Putamen (tissue), 1 donor: ENCODE measurements at regions not wholly inside any gene's neighbourhood (a gene's known extent, or its start where the extent isn't known, plus 50 kb on each side); places are given as distances from the start of the nearest gene placed in this dataset.

Experiments used
- DNase-seq: peaks from one replicate; pipeline ENCODE4 v3.0.0-alpha.2; 2016; ENCODE audit warnings: low spot score

DNA sequence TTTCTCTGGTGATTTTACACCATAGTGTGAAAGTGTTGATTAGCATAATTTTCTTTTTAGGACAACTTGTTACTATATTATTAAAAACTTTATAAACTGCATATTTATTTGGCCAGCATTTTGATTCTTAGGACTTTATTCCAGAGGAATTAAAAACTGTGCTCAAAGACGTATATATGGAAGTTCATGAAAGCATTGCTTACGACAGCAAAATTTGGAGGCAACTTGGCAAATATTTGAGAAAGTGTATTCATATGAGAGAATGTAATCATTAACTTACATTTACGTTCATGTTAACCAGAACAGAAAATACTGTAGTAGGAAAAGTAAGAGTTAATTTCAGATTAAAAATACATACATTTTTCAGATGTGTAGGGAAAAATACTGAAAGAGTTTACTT is 203.1 kb downstream of the JCAD start:
- DNase-seq, result no peak

DNA sequence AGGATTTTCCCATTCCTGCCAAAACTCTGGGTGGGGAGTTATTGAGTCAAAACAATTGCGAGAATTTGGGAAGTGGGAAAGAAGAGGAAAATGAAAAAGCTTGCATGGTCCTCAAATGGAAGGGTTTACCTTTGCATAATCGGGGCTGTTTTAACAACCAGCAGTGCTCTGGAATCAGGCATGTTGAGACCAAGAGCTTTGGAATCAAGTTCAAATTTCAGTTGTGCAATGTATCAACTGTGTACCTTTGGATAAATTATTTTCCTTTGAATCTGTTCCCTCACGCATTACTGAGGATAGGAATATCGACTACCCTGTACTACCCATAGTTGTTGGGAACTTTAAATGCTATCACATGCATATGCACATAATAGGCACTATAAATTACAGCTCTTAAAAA is 205.5 kb downstream of the JCAD start:
- DNase-seq, result no peak

DNA sequence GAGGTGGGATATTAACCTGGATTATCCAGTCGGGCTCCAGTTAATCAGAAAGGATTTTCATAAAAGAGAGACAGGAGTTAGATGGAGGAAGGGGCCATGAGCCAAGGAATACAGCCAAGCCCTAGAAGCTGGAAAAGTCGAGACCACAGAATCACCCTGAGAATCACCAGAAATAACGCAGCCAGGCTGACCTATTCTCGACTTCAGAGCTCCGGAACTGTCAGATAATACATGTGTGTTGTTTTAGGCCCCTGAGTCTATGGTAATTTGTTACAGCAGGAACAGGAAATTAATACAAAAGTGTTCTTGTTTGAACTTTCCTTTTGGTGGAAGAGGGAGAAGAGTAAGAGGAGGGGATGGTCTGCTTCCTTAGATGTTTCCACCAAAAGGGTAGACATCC is 208.1 kb downstream of the JCAD start:
- no peak for DNase-seq

DNA sequence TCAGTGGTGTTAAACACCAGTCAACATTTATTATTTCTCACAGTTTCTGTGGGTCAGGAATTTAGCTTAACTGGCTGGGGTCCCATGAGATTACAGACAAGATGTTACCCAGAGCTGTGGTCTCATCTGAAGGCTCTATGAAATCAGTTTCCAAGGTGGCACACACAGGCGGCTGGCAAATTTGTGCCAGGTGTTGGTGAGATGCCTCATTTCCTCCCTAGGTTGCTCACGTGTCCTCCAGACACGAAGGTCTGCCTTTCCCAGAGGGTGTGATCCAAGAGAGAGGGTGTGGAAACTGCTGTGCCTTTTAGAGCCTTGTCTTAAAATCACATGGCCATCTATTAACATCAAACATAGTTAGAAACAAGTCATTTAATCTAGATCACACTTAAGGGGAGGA is 209.0 kb downstream of the JCAD start:
- DNase-seq, result no peak

DNA sequence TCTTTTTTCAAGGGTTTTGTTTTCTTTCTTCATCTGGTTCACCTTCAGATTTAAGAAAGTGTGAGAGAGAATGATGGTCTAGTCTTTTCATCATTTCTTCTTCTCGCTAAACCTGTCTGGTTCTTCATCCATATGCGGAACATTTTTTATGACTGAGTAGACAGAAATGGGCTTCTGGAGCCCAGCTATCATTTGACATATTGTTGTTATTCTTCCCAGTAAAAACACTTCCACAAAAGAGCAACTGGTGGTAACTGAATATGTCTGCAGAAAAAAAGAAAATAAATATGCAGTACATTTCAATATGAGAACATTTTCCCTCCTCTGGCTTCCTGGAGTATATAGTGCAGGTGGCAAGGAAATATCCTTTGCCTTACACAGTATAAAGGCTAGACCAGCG is 209.5 kb downstream of the JCAD start:
- DNase-seq, result no peak

DNA sequence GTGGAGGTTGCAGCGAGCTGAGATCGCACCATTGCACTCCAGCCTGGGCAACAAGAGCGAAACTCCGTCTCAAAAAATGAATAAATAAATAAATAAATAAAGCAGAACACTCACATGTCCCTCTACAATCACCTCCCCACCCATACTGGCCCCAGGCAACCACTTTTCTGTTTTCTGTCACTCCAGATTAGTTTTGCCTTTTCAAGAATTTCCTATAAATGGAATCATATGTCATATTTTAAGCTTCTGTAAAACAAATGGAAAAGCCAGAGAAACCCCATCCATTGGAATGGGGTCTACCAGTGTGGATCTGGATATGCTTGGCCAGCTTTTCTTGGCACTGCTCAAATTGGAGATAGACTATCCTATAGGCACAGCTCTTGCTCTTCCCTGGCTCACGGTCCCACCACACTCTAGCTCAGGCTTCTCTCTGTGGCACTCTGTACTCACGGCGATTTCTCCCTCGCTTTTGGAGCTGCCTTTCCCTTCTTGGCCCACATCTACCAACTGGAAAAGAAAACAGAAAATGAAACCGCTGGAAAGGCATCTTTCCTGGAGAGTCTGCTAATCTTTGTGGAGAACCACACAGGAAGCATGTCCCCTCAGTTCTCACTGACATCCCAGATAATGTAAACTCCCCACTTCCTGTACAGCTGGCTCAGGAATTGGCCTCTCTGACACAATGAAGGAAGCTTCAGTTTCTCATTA is 210.1 kb downstream of the JCAD start:
- DNase-seq, result no peak

DNA sequence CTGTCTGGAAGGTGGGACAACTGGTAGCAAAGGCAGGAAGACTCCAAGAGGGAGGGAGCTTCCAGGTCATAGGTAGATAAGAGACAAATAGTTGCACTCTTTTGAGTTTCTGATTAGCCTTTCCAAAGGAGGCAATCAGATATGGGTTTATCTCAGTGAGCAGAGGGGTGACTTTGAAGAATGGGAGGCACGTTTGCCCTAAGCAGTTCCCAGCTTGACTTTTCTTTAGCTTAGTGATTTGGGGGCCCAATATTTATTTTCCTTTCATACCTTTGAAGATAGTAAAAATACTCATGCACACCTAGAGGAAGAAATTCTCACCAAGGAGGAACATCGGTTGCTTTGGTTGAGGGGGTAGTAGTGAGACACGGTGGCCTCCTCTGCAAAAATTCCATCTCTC is 212.1 kb upstream of the SVIL start:
- no peak for DNase-seq

DNA sequence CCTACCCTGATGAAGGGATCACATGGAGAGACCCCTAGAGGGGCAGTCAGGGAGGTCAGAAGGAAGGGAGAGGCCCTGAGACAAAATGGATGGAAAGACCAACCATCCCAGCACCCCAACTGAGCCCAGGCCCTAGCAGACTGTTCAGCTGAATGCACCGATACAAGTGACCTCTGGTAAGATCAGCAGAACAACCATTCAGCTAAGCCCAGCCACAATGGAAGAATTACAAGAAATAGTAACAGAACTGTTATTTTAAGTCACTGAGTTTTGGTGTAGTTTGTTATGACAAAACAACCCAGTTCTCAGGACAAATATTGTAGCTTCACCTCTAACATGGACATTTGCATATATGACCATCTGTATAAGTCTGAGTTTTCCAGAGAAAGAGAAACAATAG is 210.4 kb upstream of the SVIL start:
- no peak for DNase-seq

DNA sequence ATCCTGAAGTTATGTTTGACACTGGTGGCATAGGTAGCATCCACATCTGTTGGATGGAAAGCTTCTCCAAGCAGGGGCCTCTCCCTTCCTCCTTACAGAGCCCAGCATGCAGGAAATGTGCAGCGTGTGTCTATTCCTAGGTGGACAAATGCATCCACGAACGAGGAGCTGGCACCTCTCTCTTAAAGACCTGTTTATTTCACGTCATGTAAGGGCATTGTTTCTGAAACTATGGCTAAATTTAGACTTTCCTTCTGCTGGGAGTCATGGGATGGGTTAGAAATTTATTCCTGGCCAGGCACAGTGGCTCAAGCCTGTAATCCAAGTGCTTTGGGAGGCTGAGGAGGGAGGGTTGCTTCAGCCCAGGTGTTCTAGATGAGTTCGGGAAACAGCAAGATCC is 208.4 kb upstream of the SVIL start:
- DNase-seq, result no peak

DNA sequence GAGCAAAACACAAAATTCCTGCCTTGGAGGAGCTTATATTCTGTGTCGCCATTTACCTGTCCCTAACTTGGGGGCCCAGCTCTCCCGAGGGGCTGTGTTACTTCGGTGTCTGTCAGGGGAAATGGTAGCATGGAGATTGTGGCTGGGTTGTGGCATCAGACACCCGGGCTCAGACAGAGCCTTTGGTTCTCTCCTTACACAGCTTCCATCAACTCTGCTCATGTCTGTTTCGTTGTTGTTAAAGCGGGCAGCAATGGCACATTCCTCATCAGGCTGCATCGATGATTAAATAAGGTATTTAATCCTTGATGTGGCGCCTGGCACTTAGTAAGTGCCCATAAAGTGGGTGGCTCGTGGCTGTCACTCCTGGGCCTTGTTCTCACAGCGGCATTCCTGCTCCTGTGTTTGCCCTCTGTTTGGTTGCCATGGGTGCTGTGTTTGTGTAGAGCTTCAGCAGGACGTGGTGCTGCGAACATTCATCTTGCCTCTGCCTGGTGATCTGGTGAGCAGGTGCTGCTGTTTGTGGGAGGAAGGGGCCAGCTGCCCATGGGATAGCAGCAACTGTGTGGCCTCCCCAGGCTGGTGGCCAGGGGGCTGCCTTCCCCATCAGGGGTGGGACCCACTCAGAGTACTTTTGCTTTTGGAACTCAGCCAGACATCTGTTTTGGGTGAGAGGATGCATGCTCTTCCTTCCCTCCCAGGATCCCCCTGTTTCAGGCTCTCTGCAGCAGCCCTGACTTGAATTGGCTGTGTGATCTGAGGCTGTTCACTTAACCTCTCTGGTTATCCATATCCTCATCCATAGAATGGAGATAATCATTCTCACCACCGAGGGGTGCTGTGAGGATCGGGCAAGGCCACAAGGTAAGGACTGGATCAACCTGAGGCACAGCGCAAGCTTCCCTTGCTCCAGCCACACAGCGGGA is 207.2 kb upstream of the SVIL start:
- DNase-seq, result no peak

DNA sequence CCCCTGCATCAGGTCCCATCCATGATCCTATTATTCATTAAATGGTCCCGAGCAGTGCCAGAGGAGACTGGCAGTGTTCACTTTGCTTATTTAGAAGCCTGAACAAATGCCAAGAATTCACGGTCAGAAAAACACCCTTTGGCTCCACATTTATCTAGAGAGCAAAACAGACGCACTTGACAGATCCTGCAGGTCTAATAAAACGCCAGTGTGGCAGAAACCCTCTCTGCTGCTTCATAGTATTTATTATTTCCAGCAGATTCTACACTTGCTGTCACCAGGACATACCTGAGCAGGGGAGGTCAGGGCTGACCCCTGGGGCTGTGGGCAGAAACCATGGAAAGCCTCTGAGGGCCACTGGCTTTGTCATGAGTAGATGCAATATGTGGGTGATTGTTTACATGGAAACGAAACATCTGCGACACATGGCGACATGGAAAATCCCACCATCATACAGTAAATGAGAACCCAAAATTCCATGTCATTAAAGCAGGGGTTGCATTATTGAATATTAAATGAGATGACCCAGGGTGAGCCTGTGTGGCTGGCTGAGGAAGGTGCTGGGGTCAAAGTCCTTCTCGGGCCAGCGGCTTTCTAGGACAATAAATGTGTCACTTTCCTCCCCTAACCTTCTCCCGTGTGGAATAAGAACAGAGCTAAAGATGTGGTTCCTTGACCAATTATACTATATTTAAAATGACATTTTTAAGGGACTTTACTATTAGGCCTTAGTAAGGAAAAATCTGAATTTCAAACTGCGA is 205.9 kb upstream of the SVIL start:
- DNase-seq, result no peak

DNA sequence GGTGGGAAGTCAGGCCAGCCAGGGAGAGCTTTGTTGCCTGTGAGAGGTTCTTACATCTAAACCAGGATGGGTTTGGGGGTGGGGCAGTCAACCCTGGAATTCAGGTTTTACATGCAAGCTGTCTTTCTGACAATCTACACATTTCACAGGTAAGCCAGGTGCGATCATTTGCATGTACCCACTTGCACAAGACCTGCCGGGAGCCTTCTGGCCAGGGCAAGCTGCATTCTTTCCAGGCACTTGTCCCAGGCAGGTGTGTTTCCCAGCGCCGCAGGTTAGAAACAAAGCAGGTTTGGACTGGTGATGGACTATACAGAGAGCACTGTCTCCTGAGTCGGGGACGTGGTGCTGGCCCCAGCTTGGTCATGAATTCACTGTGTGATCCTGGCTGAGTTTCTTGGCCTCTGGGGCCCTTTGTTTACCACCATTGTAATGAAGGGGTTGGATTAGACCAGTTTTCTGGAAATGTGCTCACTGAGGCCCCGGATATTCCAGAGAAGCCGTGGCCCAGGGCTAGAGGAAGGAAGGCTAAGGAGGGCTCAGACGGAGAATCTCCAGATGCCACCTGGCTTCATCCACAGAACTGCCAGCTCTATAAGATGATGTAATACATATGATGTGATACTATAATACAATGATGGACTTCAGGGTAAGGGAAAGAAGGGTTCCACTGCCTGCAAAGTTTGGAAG is 205.2 kb upstream of the SVIL start:
- no peak for DNase-seq

DNA sequence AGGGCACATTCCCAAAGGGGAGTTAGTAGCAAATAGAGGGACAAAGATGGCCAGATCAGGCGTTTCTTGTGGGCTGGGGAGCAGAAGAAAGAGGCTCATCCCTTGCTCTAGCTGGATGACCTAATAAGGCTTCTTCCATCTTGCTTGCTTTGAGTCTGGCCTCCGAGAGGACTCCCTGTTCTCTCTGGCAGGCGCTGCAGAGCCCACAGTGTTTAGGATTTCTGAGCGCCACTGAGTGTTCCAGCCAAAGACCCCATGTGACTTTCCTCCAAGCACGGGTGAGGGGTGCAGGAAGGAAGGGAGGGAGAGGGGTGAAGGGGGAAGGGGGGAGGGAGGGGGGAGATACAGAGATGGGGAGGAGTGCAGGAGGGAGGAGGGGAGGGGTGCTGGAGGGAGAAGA is 203.8 kb upstream of the SVIL start:
- DNase-seq, result no peak

DNA sequence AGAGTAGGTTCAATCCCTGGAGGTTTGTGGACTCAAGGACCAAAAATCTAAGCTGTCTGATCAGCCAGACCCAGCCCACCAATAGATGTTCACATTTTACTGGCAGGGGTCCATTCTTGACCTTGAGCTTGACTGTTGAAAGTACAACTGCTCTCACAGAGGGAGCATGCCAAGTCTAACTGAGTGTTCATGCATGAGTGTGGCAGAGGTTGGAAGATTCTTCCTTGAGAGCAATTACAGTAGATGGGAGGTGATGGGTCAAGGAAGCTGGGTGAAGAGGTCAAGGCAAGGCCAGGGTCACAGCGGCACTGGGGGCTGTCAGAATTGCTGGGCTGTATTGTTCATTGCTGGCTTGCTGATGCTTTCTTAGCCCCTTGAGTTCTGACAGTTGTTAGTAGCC is 202.8 kb upstream of the SVIL start:
- DNase-seq, result no peak

DNA sequence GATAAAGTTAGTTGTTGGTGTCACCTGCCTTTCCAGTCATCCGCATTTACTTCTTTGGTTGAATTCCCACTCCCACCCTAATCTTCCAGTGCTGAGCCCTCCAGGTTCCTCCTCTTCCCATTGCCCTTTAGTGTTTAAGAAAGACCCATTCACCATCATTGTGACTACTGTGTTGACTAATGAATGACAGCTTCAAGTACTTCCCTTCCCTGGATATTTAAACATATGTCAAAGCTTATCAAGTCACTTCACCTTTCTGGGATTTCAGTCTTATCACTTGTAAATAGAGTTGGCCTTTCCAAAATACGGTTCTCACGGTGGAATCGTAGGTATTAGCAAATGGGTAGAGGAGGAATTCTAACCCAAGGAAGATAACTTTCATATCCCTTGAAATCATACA is 201.6 kb upstream of the SVIL start:
- DNase-seq, result no peak

DNA sequence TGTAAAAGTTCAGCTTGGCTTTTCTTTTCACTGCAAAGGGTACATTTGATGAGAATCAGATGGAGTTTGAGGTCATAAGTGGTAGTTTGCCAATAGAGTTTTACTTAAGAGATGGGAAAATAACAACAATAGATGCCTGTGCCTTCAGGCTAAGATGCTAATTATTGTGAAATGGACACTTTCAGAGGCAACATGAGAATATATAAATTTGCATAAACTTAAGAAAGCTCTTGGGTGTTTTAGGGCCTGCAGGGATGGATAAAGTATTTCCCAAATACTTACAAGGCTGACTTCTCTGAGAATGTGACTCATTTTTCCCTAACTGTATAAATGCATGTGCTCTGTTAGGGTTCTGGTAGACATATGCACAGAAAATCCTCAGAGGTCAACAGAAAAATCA is 200.3 kb upstream of the SVIL start:
- DNase-seq, result no peak

DNA sequence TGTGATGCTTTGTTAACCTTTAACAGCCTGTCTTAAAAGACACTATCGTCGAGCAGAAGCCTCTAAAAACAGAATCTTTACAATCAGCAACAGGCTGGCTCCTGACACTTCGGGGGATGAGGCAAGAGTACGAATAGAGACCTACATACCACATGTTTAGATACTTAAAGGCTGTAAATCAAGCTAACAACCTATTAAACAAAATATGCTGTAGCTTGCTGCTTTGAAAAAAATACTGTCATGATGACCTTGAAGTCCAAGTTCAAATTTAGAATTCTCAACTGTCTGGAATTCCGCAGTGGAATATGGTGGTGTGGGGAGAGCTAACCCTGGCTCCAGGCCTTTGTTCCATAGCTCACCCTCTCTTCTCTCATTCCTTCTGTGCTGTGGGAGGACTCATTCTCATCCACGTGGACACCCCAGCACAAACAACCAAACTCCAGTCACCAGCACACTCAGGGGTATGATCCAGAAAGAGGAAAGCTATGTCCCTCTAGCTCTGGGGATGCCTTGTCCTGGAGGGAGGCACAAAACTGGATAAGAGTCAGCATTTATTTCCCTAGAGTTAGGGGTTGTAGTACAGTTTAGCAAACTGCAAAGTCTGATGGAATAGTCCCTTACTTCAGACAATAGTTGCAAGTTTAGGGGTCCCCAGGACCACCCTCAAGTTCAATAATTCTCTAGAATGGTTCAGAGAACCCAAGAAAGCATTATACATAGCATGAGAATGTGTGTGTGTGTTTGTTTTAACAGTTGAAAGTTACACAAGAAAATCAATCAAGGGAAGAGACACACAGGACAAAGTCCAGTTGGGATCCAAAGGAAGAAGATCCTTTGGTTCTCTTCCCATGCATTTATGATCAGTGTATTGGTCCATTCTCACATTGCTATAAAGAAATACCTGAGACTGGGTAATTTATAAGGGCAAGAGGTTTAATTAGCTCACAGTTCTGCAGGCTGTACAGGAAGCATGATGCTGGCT is 196.1 kb upstream of the SVIL start:
- no peak for DNase-seq

DNA sequence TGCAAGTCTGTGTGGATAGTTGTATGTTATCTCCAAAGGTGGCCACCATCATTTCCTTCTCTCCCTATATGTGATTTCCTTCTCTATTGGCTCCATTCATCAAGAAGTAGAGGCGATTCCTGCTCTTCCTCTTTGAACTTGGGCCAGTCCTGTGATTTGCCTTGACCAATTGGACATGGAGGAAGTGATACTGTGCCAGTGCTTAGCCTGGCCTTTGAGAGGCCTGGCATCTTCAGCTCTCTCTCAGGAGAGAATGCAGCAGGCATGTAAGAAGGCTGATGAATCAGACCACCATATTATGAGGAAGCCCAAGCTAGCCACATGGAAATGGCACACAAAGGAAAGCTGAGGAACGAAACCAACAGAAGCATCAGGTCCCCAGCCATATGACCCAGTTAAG is 195.0 kb upstream of the SVIL start:
- DNase-seq, result no peak

DNA sequence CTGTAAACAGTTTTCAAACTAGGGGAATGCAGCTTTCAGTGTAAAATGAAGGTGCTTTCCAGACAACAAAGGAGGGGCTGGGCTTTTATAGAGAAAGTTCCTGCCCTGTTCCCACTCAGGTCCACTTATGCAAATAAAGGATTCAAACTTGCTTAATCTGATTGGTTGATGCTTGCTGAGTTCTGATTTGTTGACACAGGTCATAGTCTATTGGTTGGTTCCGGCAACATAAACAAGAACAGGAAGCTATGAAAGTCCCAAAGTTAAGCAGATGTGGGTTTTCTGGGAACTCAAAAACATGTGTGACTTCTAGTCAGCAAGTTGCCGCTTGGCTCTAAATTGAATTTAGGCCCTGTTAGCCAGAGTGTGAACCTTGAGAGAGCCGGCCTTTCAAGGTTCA is 194.2 kb upstream of the SVIL start:
- DNase-seq, result no peak

DNA sequence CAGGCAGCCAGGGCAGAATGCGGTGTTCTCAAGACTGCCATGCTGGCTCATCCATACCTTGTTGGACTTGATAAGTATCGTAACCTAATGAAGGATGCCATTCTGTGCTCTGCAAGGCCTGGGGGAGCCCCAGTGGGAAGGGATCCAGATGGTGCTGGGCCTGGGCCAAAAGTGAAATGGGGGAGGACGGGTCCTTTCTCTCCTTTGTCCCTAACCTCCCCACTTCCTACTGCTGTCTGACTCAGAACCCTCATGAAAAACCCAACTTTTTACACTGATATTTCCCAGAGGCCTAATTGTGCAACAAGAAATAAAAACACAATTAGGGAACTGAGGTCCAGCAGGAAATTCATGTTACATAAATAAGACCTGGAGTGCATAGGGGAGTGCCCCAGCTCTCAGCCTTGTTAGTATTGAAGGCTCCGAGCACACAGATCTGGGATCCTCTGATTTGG is 193.7 kb upstream of the SVIL start:
- DNase-seq, result no peak

DNA sequence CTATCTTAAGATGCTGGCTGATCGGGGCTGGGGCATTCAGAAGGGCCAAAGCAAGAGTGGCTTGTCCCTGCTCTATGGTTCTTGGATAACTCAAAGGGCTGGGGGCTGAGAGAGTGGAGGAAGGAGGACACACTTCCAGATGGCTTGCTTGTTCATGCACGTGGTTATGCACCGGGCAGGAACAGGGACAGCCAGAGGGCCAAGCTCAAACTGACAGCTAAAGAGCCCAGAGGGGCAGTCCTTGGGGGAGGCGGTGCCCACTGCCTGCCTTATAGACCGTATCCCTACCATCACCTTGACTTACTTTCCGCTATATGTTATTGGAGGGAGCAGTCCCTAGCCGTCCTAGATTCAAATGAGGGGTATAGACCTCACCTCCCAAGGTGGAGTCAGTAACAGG is 192.7 kb upstream of the SVIL start:
- no peak for DNase-seq
